ENCODE measurements at regions not wholly inside any gene's neighbourhood (a gene's known extent, or its start where the extent isn't known, plus 50 kb on each side); places are given as distances from the start of the nearest gene placed in this dataset.

GRCh38 chr9:90121762-90122161 is 517.0 kb downstream of the GADD45G start:
- TF ChIP-seq POLR2AphosphoS5 (IDR thresholded peaks at IDR 0.05) (no peak), POLR2A (IDR thresholded peaks at IDR 0.05) (no peak), CTCF (IDR thresholded peaks at IDR 0.05) (no peak), EP300 (IDR thresholded peaks at IDR 0.05) (no peak)

All from upper lobe of left lung (tissue), 4 donors.